Gastroesophageal sphincter (tissue), 4 donors: ENCODE measurements at regions not wholly inside any gene's neighbourhood (a gene's known extent, or its start where the extent isn't known, plus 50 kb on each side); places are given as distances from the start of the nearest gene placed in this dataset.

Experiments used
- ATAC-seq: fragments of 150-250 bp; one replicate; pipeline ENCODE4 v1.9.1; 2016; ENCODE audit warnings: mild to moderate bottlenecking, moderate library complexity
- H3K27ac ChIP-seq, 4 donors: fragments of 200-600 bp; sonication (generic) in 3 of 4; 1 replicate in 3 of 4; 2 replicates in 1 of 4; pipeline ENCODE4 v1.5.1; 2016 to 2019
- H3K27me3 ChIP-seq: fragments of 200-600 bp; sonication (generic); one replicate; pipeline ENCODE4 v1.5.1; 2019
- H3K36me3 ChIP-seq, 2 donors: fragments of 200-600 bp; sonication (generic); one replicate each; pipeline ENCODE4 v1.5.1; 2019; ENCODE audit warnings: control low read depth in 1 of 2
- H3K4me1 ChIP-seq, 3 donors: fragments of 200-600 bp; sonication (generic); 1 replicate in 2 of 3; 2 replicates in 1 of 3; pipeline ENCODE4 v1.5.1; 2016 to 2019; ENCODE audit warnings: control low read depth in 2 of 3
- H3K4me3 ChIP-seq, 2 donors: fragments of 200-600 bp; sonication (generic); one replicate each; pipeline ENCODE4 v1.5.1; 2019; ENCODE audit warnings: mild to moderate bottlenecking in 1 of 2, moderate library complexity in 1 of 2
- H3K9me3 ChIP-seq, 3 donors: fragments of 200-600 bp; sonication (generic); one replicate each; pipeline ENCODE4 v1.5.1; 2017 to 2019; ENCODE audit warnings: control low read depth in 2 of 3
- CTCF ChIP-seq, 4 experiments: fragments of 200-600 bp in 2 of 4; fragments of 450-650 bp in 2 of 4; sonication (generic) in 1 of 4; IDR thresholded peaks; one replicate each; pipeline ENCODE4 v1.5.1; 2017 to 2019; ENCODE audit warnings: antibody characterized with exemption in 4 of 4, mild to moderate bottlenecking in 2 of 4, moderate library complexity in 2 of 4
- EP300 ChIP-seq: sonication (generic); formaldehyde crosslinking; IDR thresholded peaks from one replicate; pipeline ENCODE4 v1.6.1; 2017; ENCODE audit warnings: antibody characterized with exemption, mild to moderate bottlenecking
- POLR2A ChIP-seq, 2 donors: fragments of 450-650 bp; IDR thresholded peaks; one replicate each; pipeline ENCODE4 v1.6.1; 2017; ENCODE audit warnings: antibody characterized with exemption in 2 of 2, mild to moderate bottlenecking in 2 of 2, moderate library complexity in 1 of 2
- POLR2AphosphoS5 ChIP-seq: sonication (generic); formaldehyde crosslinking; IDR thresholded peaks from one replicate; pipeline ENCODE4 v1.6.1; 2017; ENCODE audit warnings: antibody characterized with exemption
- WGBS, 2 donors: methylation state at CpG; one replicate each; pipeline ENCODE4 v1.1.5; 2018; ENCODE audit warnings: low coverage in 1 of 2; 5-methylcytosine and 5-hydroxymethylcytosine counted together

DNA sequence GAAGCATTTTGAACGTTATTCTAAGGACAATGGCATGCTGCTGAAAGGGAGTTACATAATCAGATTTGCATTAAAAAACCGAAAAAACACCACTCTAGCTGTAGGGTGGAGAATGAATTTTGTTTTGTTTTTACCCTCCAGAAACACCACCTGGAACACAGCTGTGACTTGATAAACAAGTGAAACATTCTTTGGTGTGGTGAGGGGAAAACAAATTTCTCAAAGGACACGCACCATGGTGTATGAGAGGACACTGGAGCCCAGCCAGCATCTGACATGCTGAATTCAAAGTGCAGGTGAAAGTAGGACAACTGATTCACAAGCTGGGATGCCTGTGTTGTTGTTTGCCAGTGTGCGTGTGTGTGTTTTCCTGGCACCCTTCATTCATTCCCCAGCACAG is 554.5 kb upstream of the TBL1XR1 start:
- Histone ChIP-seq H3K4me1 (peaks cover 0 to 23% (median 3%) of the 10 kb centered on the region in 3 donors), H3K4me3 (no peak overlapping the region), H3K27ac (no peak overlapping the region), H3K27me3 (no peaks in the 10 kb centered on the region), H3K36me3 (no peaks in the 10 kb centered on the region), H3K9me3 (no peaks in the 10 kb centered on the region)
- no peak for ATAC-seq
- WGBS, 2 donors = 70 to 80% methylated on average over 3 to 4 of the region's 4 CpGs
- no peak for TF ChIP-seq EP300
- TF ChIP-seq POLR2A (IDR thresholded peaks at IDR 0.05) = no peak
- no peak for TF ChIP-seq POLR2AphosphoS5
- TF ChIP-seq CTCF (IDR thresholded peaks at IDR 0.05) = no peak

- no peak for ATAC-seq
- TF ChIP-seq EP300 (no peak), CTCF (IDR thresholded peaks at IDR 0.05) (no peak), POLR2A (IDR thresholded peaks at IDR 0.05) (no peak), POLR2AphosphoS5 (no peak)
- WGBS, 2 donors = 84% methylated on average over 3 of the region's 3 CpGs; no CpG with 5 or more reads in 1 of the 2 donors
- no peak overlapping the region for H3K27ac ChIP-seq
- H3K27me3 ChIP-seq = no peaks in the 10 kb centered on the region
- H3K4me1 ChIP-seq = peaks cover 0 to 21% (median 3%) of the 10 kb centered on the region in 3 donors
- H3K36me3 ChIP-seq = no peaks in the 10 kb centered on the region
- no peaks in the 10 kb centered on the region for H3K9me3 ChIP-seq
- H3K4me3 ChIP-seq = no peak overlapping the region
Observed at GRCh38 chr3:177752831-177753230, 555.5 kb upstream of the TBL1XR1 start.

DNA sequence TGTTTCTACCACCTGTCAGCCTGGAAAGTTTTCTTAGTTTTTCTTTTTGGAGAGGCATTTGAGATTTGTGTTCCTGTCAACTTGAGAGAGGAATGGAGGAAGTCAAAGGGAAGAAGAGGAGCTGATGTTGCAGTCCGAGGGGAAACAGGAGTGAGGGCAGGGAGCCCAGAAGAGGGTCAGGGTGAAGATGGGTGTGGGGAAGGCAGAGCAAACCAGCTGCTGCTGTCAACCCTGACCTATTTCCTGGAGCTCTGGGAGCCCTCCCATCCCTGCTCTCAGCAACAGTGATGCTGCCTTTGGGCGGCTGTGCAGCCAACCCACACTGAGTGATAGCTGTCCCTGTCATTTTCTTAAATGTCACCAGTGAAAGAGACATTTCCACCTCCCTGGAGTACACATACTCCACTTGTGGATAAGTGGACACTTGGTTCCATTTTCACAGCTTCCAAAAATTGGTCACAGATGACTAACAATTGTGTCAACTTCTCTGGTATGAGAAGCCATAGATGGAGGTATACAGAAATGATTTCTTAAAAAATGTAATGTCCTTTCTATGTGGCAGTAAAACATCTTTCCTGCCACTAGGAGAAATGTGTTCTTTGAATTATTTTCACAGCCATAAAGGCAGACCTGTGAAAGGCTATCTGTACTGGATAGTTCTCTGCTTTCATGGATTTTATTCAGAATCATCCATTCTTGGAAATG is 556.3 kb upstream of the TBL1XR1 start:
- no peak for TF ChIP-seq CTCF (IDR thresholded peaks at IDR 0.05)
- TF ChIP-seq EP300 = no peak
- no peak for TF ChIP-seq POLR2A (IDR thresholded peaks at IDR 0.05)
- TF ChIP-seq POLR2AphosphoS5 = no peak
- H3K9me3 ChIP-seq = no peaks in the 10 kb centered on the region
- ATAC-seq = peak; percentile 86
- H3K4me1 ChIP-seq = peaks cover 0 to 21% (median 3%) of the 10 kb centered on the region in 3 donors
- H3K36me3 ChIP-seq = no peaks in the 10 kb centered on the region
- H3K27me3 ChIP-seq = no peaks in the 10 kb centered on the region
- H3K27ac ChIP-seq = peak overlapping the region; percentile 25 to 65 (median 42)
- H3K4me3 ChIP-seq = no peak overlapping the region
- WGBS, 2 donors = 18 to 35% methylated on average over 2 of the region's 2 CpGs

GRCh38 chr3:177754508-177754921 is 557.2 kb upstream of the TBL1XR1 start:
- WGBS, 2 donors = 93 to 96% methylated on average over 2 of the region's 4 CpGs
- Histone ChIP-seq H3K4me3 (no peak overlapping the region), H3K4me1 (peaks cover 0 to 21% (median 3%) of the 10 kb centered on the region in 3 donors), H3K27ac (peak overlapping the region; percentile 25 to 65 (median 42)), H3K27me3 (no peaks in the 10 kb centered on the region), H3K36me3 (no peaks in the 10 kb centered on the region), H3K9me3 (no peaks in the 10 kb centered on the region)
- no peak for ATAC-seq
- no peak for TF ChIP-seq EP300
- no peak for TF ChIP-seq CTCF (IDR thresholded peaks at IDR 0.05)
- no peak for TF ChIP-seq POLR2AphosphoS5
- no peak for TF ChIP-seq POLR2A (IDR thresholded peaks at IDR 0.05)

DNA sequence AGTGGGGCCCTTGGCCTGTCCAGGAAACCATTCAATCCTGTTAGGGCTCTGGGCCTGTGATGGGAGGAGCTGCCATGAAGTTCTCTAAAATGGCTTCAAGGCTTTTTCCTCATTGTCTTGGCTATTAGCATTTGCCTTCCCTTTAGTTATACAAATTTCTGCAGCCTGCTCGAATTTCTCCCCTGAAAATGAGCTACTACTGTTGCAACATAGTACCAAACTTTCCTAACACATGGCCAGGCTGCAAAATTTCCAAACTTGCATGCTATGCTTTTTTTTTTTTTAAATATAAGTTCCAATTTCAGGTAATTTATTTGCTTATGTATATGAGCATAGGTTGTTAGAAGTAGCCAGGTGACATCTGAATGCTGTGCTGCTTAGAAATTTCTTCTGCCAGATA is 560.8 kb upstream of the TBL1XR1 start:
- no peak for ATAC-seq
- WGBS, 2 donors = 83 to 90% methylated on average over 1 of the region's 1 CpG
- Histone ChIP-seq H3K4me1 (peaks cover 0 to 16% (median 0%) of the 10 kb centered on the region in 3 donors), H3K36me3 (no peaks in the 10 kb centered on the region), H3K4me3 (no peak overlapping the region), H3K27me3 (no peaks in the 10 kb centered on the region), H3K27ac (no peak overlapping the region), H3K9me3 (no peaks in the 10 kb centered on the region)
- TF ChIP-seq POLR2AphosphoS5 = no peak
- no peak for TF ChIP-seq EP300
- no peak for TF ChIP-seq POLR2A (IDR thresholded peaks at IDR 0.05)
- TF ChIP-seq CTCF (IDR thresholded peaks at IDR 0.05) = no peak
